ENCODE measurements at regions not wholly inside any gene's neighbourhood (a gene's known extent, or its start where the extent isn't known, plus 50 kb on each side); places are given as distances from the start of the nearest gene placed in this dataset.

DNA sequence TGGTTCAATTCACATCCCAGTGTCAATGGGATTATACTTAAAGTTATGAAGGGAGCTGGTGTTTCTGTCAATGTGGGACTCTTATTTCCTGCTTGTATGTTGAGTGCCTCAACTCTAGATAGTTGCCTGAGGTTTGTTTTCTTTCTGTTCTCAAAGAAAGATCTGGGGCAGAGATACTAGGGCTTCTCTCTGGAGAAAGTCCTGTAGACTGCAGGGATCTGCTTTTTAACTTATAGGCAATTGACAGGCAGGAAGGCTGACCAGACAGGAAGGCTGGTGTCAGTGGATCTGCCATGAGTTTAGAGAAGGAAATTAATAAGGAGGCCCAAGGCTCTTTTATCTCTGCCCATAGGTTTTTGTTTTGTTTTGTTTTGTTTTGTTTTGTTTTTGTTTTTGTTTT lies 64.0 kb upstream of the PRKX start:
- Histone ChIP-seq H3K4me3 (ENCODE audit: low read depth, low read length) (no peak overlapping the region), H3K27me3 (ENCODE audit: control insufficient read depth, insufficient read depth, low read length) (no peaks in the 10 kb centered on the region), H3K36me3 (ENCODE audit: control insufficient read depth, insufficient read depth, low read length) (no peaks in the 10 kb centered on the region)
- TF ChIP-seq, protein P1, sequence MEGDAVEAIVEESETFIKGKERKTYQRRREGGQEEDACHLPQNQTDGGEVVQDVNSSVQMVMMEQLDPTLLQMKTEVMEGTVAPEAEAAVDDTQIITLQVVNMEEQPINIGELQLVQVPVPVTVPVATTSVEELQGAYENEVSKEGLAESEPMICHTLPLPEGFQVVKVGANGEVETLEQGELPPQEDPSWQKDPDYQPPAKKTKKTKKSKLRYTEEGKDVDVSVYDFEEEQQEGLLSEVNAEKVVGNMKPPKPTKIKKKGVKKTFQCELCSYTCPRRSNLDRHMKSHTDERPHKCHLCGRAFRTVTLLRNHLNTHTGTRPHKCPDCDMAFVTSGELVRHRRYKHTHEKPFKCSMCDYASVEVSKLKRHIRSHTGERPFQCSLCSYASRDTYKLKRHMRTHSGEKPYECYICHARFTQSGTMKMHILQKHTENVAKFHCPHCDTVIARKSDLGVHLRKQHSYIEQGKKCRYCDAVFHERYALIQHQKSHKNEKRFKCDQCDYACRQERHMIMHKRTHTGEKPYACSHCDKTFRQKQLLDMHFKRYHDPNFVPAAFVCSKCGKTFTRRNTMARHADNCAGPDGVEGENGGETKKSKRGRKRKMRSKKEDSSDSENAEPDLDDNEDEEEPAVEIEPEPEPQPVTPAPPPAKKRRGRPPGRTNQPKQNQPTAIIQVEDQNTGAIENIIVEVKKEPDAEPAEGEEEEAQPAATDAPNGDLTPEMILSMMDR (IDR thresholded peaks at IDR 0.05; ENCODE audit: insufficient read depth, low read length, poor library complexity, severe bottlenecking), result no peak
- DNase-seq (ENCODE audit: low read depth), result no peak

DNA sequence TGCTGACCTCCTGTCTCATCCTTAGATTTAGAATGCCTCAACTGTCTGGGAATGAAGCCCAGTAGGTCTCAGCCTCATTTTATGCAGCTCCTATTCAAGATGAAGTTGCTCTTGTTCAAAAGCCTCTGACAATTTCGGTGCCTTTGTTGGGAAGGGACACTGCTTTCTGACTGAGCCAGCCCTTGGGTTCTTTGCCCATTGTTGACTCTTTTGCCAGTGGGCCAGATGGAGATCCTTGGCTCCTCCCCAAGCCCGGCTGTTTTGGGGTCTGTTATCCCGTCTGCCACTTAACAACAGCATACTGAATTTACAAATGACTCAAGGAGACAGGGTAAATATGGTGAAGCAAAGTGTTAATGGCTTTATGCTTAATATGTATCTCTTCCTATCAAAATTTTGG lies 58.3 kb upstream of the PRKX start:
- DNase-seq (ENCODE audit: low read depth), result no peak
- TF ChIP-seq, protein P1 (IDR thresholded peaks at IDR 0.05; ENCODE audit: insufficient read depth, low read length, poor library complexity, severe bottlenecking), result no peak
- Histone ChIP-seq H3K36me3 (ENCODE audit: control insufficient read depth, insufficient read depth, low read length) (no peaks in the 10 kb centered on the region), H3K27me3 (ENCODE audit: control insufficient read depth, insufficient read depth, low read length) (no peaks in the 10 kb centered on the region), H3K4me3 (ENCODE audit: low read depth, low read length) (no peak overlapping the region)

DNA sequence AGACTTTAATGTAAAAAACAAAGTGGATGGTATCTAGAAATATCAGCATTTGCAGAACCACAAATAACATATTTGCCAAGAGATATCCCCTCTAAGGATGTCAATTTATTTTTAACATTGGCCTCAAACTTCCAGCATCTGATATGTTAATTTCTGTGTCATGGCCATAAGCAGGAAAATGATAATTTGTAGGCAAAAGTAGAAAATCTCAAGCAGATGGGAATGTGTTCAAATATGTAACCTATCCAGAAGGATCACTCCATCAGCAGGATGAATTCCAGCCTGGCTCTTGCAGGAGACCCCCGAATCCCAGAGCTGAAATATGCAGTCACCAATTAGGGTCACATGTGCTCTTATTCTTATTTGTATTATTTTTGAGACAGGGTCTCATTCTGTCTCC lies 55.4 kb upstream of the PRKX start:
- TF ChIP-seq, protein P1 (IDR thresholded peaks at IDR 0.05; ENCODE audit: insufficient read depth, low read length, poor library complexity, severe bottlenecking), result no peak
- H3K36me3 ChIP-seq (ENCODE audit: control insufficient read depth, insufficient read depth, low read length), result no peaks in the 10 kb centered on the region
- no peak for DNase-seq (ENCODE audit: low read depth)
- no peak overlapping the region for H3K4me3 ChIP-seq (ENCODE audit: low read depth, low read length)
- H3K27me3 ChIP-seq (ENCODE audit: control insufficient read depth, insufficient read depth, low read length), result no peaks in the 10 kb centered on the region

Data from kidney epithelial cell (primary cell).